HEK293 (cell line): ENCODE measurements at regions not wholly inside any gene's neighbourhood (a gene's known extent, or its start where the extent isn't known, plus 50 kb on each side); places are given as distances from the start of the nearest gene placed in this dataset.
A peak's percentile ranks its signal among the peaks of the same experiment; 100 is the strongest.

Experiments used
- CTCF ChIA-PET: fragments of 350-600 bp; formaldehyde crosslinking; extraction: SDS; loops from one replicate; lab custom pipeline; 2021; ENCODE audit warnings: antibody characterized with exemption; lab: Yijun Ruan, JAX
- POLR2A ChIA-PET: fragments of 300-600 bp; formaldehyde crosslinking; extraction: SDS; loops from one replicate; lab custom pipeline; 2020; ENCODE audit warnings: antibody characterized with exemption, inconsistent platforms; lab: Yijun Ruan, JAX
- H3K27ac ChIP-seq: fragments of 200-500 bp; sonication (Bioruptor generic); 2 replicates; pipeline ENCODE4 v1.5.1; 2014; ENCODE audit warnings: low read depth, low read length, control low read depth, inconsistent platforms; ENCODE audit errors: extremely low read depth
- H3K36me3 ChIP-seq, 2 experiments: fragments of 200-500 bp in 1 of 2; sonication (Bioruptor generic) in 1 of 2; 1 replicate in 1 of 2; 2 replicates in 1 of 2; pipeline ENCODE4 v1.5.1; 2014 to 2017; ENCODE audit warnings: inconsistent platforms in 2 of 2, low read length in 2 of 2; ENCODE audit not compliant: control insufficient read depth in 2 of 2, insufficient read depth in 1 of 2
- H3K4me1 ChIP-seq: fragments of 200-500 bp; sonication (Bioruptor generic); 2 replicates; pipeline ENCODE4 v1.5.1; 2014; ENCODE audit warnings: mild to moderate bottlenecking, low read length, inconsistent platforms; ENCODE audit not compliant: control insufficient read depth, insufficient read depth
- H3K4me3 ChIP-seq: 2 replicates; pipeline ENCODE4 v1.5.1; 2011; ENCODE audit warnings: low read depth, mild to moderate bottlenecking, control low read depth, low read length, moderate library complexity
- H3K9me3 ChIP-seq: fragments of 200-500 bp; sonication (Bioruptor generic); 2 replicates; pipeline ENCODE4 v1.5.1; 2014; ENCODE audit warnings: low read depth, low read length, inconsistent platforms; ENCODE audit not compliant: control insufficient read depth, insufficient read depth
- EGR2 ChIP-seq: fragments of 450-650 bp; formaldehyde crosslinking; IDR thresholded peaks from 2 replicates; pipeline ENCODE4 v1.5.1; 2016; ENCODE audit warnings: low read depth, missing biosample characterization, missing genetic modification characterization
- MZF1 ChIP-seq: fragments of 450-650 bp; formaldehyde crosslinking; IDR thresholded peaks from 2 replicates; pipeline ENCODE4 v1.5.1; 2017; ENCODE audit warnings: missing biosample characterization, missing genetic modification characterization, borderline replicate concordance
- ZFHX2 ChIP-seq: fragments of 450-650 bp; formaldehyde crosslinking; conservative IDR thresholded peaks from 2 replicates; pipeline ENCODE4 v1.5.1; 2016; ENCODE audit warnings: missing biosample characterization, missing genetic modification characterization
- ZFP41 ChIP-seq: fragments of 450-650 bp; formaldehyde crosslinking; IDR thresholded peaks from 2 replicates; pipeline ENCODE4 v1.5.1; 2016; ENCODE audit warnings: missing biosample characterization, missing genetic modification characterization, borderline replicate concordance
- ZIC2 ChIP-seq: fragments of 450-650 bp; formaldehyde crosslinking; IDR thresholded peaks from 2 replicates; pipeline ENCODE4 v1.5.1; 2016; ENCODE audit warnings: missing biosample characterization, missing genetic modification characterization
- ZNF548 ChIP-seq: fragments of 450-650 bp; formaldehyde crosslinking; IDR thresholded peaks from 2 replicates; pipeline ENCODE4 v1.5.1; 2016; ENCODE audit warnings: missing biosample characterization, missing genetic modification characterization
- ZNF549 ChIP-seq: fragments of 450-650 bp; IDR thresholded peaks from 2 replicates; pipeline ENCODE4 v1.5.1; 2018; ENCODE audit warnings: missing biosample characterization, missing genetic modification characterization, mild to moderate bottlenecking, inconsistent platforms, moderate library complexity
- ZNF626 ChIP-seq: fragments of 450-650 bp; sonication (Bioruptor Pico); formaldehyde crosslinking; IDR thresholded peaks from 2 replicates; pipeline ENCODE4 v1.5.1; 2018; ENCODE audit warnings: missing biosample characterization, missing genetic modification characterization, inconsistent platforms
- ZNF707 ChIP-seq: fragments of 450-650 bp; formaldehyde crosslinking; IDR thresholded peaks from 2 replicates; pipeline ENCODE4 v1.5.1; 2016; ENCODE audit warnings: missing biosample characterization, missing genetic modification characterization
- ZNF785 ChIP-seq: fragments of 450-650 bp; formaldehyde crosslinking; IDR thresholded peaks from 2 replicates; pipeline ENCODE4 v1.5.1; 2016; ENCODE audit warnings: missing biosample characterization, missing genetic modification characterization
- TF ChIP-seq, protein P1 (sequence below): fragments of 450-650 bp; formaldehyde crosslinking; conservative IDR thresholded peaks from 2 replicates; pipeline ENCODE4 v1.5.1; 2016; ENCODE audit warnings: low read depth, missing biosample characterization, missing genetic modification characterization
- TF ChIP-seq, protein P2 (sequence below): fragments of 450-650 bp; formaldehyde crosslinking; IDR thresholded peaks from 2 replicates; pipeline ENCODE4 v1.5.1; 2016; ENCODE audit warnings: missing biosample characterization, missing genetic modification characterization, borderline replicate concordance
- TF ChIP-seq, protein P3 (sequence below): fragments of 450-650 bp; formaldehyde crosslinking; IDR thresholded peaks from 2 replicates; pipeline ENCODE4 v1.5.1; 2016; ENCODE audit warnings: missing biosample characterization, missing genetic modification characterization, low read depth

DNA sequence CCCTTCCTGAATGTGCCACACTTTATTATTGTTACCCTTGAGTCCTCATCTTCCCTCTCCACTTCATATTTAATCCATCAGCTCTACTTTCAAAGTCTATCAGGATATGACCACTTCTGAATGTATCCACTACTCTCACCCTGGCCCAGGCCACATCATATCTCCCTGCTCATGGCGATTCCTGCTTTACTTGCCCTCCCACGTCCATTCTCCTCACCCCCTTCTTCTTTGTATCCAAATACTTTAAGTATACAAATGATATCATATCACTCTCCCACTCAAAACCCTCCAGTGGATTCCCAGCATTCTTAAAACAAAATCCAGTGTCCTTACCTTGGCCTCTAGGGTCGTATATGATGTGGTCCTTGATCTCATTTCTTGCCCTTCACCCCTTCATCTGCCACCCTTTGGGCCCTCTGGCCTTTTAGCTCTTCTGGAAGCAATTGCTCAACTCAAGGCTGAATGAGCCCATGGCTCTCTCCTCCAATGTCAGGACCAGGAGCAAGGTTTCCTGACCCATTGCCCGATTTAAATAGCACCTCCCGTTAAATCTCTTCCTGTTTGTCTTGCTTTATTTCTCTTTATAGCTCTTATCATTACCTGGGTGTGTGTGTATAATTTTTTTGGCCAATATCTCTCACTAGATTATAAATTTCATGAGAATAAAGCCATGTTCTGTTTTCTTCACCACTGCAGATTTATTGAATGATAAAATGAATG is 205.9 kb upstream of the ECI2 start:
- no peaks in the 10 kb centered on the region for H3K36me3 ChIP-seq
- no peak overlapping the region for H3K4me3 ChIP-seq
- POLR2A ChIA-PET = no interaction called here
- H3K9me3 ChIP-seq = no peaks in the 10 kb centered on the region
- H3K27ac ChIP-seq = no peak overlapping the region
- H3K4me1 ChIP-seq = peaks cover 8% of the 10 kb centered on the region; the same call in 1 of the 2 replicates
- TF ChIP-seq EGR2 (tag by site-specific recombination) = peak; percentile 87
- TF ChIP-seq ZNF785 (tag by site-specific recombination) = no peak
- no peak for TF ChIP-seq ZIC2
- TF ChIP-seq, protein P1, sequence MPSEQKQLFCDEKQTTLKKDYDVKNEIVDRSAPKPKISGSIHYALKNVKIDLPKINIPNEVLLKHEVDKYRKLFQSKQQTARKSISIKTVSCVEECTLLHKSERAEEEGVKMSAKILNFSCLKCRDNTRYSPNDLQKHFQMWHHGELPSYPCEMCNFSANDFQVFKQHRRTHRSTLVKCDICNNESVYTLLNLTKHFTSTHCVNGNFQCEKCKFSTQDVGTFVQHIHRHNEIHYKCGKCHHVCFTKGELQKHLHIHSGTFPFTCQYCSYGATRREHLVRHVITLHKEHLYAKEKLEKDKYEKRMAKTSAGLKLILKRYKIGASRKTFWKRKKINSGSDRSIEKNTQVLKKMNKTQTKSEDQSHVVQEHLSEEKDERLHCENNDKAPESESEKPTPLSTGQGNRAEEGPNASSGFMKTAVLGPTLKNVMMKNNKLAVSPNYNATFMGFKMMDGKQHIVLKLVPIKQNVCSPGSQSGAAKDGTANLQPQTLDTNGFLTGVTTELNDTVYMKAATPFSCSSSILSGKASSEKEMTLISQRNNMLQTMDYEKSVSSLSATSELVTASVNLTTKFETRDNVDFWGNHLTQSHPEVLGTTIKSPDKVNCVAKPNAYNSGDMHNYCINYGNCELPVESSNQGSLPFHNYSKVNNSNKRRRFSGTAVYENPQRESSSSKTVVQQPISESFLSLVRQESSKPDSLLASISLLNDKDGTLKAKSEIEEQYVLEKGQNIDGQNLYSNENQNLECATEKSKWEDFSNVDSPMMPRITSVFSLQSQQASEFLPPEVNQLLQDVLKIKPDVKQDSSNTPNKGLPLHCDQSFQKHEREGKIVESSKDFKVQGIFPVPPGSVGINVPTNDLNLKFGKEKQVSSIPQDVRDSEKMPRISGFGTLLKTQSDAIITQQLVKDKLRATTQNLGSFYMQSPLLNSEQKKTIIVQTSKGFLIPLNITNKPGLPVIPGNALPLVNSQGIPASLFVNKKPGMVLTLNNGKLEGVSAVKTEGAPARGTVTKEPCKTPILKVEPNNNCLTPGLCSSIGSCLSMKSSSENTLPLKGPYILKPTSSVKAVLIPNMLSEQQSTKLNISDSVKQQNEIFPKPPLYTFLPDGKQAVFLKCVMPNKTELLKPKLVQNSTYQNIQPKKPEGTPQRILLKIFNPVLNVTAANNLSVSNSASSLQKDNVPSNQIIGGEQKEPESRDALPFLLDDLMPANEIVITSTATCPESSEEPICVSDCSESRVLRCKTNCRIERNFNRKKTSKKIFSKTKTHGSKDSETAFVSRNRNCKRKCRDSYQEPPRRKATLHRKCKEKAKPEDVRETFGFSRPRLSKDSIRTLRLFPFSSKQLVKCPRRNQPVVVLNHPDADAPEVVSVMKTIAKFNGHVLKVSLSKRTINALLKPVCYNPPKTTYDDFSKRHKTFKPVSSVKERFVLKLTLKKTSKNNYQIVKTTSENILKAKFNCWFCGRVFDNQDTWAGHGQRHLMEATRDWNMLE = no peak
- TF ChIP-seq ZFHX2 (tag by site-specific recombination) = peak; percentile 73
- CTCF ChIA-PET = interaction anchor here (0.9 kb wide), 2 partner anchors 10 to 12 kb away, joined by 3 read pairs; no protein-coding TSS in a partner anchor

DNA sequence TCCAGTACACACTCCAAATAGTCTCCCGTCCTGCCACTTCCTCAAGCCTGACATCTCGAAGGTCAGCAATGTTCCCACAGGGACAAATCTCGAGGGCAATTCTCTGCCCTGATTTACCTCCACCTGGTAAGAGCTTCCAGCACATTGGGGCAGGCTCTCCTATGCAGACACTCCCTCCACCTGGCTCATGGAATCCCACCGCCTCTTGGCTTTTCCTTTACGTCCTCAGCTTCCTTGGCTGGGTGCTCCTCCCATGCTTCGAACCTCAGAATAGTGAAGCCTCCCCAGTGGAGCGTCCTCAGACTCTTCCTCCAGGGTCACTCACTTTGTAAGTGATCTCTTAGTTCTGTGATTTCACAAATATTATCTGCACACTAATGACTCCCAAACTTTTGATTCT is 205.2 kb upstream of the ECI2 start:
- Histone ChIP-seq H3K36me3 (no peaks in the 10 kb centered on the region), H3K4me1 (peaks cover 8% of the 10 kb centered on the region; the same call in 1 of the 2 replicates), H3K27ac (no peak overlapping the region), H3K4me3 (no peak overlapping the region), H3K9me3 (no peaks in the 10 kb centered on the region)
- CTCF ChIA-PET = no interaction called here
- TF ChIP-seq ZNF549 (tag by site-specific recombination) = no peak
- TF ChIP-seq, protein P2, sequence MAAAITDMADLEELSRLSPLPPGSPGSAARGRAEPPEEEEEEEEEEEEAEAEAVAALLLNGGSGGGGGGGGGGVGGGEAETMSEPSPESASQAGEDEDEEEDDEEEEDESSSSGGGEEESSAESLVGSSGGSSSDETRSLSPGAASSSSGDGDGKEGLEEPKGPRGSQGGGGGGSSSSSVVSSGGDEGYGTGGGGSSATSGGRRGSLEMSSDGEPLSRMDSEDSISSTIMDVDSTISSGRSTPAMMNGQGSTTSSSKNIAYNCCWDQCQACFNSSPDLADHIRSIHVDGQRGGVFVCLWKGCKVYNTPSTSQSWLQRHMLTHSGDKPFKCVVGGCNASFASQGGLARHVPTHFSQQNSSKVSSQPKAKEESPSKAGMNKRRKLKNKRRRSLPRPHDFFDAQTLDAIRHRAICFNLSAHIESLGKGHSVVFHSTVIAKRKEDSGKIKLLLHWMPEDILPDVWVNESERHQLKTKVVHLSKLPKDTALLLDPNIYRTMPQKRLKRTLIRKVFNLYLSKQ (tag by site-specific recombination) = no peak
- TF ChIP-seq ZNF548 (tag by site-specific recombination) = no peak
- no peak for TF ChIP-seq ZNF626 (tag by site-specific recombination)
- TF ChIP-seq, protein P3, sequence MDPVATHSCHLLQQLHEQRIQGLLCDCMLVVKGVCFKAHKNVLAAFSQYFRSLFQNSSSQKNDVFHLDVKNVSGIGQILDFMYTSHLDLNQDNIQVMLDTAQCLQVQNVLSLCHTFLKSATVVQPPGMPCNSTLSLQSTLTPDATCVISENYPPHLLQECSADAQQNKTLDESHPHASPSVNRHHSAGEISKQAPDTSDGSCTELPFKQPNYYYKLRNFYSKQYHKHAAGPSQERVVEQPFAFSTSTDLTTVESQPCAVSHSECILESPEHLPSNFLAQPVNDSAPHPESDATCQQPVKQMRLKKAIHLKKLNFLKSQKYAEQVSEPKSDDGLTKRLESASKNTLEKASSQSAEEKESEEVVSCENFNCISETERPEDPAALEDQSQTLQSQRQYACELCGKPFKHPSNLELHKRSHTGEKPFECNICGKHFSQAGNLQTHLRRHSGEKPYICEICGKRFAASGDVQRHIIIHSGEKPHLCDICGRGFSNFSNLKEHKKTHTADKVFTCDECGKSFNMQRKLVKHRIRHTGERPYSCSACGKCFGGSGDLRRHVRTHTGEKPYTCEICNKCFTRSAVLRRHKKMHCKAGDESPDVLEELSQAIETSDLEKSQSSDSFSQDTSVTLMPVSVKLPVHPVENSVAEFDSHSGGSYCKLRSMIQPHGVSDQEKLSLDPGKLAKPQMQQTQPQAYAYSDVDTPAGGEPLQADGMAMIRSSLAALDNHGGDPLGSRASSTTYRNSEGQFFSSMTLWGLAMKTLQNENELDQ (tag by site-specific recombination) = no peak
- TF ChIP-seq ZNF707 = no peak
- no peak for TF ChIP-seq ZFP41 (tag by site-specific recombination)
- TF ChIP-seq MZF1 (tag by site-specific recombination) = no peak
- POLR2A ChIA-PET = no interaction called here
